Caki2 (cell line): ENCODE measurements at regions not wholly inside any gene's neighbourhood (a gene's known extent, or its start where the extent isn't known, plus 50 kb on each side); places are given as distances from the start of the nearest gene placed in this dataset.

Experiments
- DNase-seq: peaks from one replicate; pipeline ENCODE4 v3.0.0-alpha.2; 2015; ENCODE audit warnings: low read depth
- in situ Hi-C: cut with HindIII; loops from 2 replicates; pipeline ENCODE4 v1.10.0; 2016; ENCODE audit warnings: low sequenced_read_pairs, low pct_unique_long_range_greater_than_20kb, mixed read lengths

DNA sequence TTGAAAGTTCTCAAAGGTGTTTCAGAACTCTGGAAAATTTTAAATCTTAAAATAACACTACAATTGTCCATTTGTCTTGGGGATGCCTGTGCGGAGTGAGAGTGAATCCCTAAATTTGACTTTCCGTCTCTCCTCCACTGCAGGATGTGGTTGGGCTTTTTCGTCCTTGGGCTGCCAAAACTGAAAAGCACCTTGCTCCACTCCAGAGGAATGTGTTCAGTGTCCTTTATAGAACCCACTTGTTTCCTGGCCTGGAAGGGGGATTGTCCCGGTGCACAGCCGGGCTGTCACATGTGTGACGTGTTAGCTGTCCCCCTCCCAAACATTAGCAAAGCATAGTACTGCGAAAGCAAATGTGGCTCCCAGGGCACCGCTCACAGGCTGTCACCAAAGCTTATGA, 69.6 kb upstream of the ATP10A start:
- in situ Hi-C loops = no loop called here
- no peak for DNase-seq

DNA sequence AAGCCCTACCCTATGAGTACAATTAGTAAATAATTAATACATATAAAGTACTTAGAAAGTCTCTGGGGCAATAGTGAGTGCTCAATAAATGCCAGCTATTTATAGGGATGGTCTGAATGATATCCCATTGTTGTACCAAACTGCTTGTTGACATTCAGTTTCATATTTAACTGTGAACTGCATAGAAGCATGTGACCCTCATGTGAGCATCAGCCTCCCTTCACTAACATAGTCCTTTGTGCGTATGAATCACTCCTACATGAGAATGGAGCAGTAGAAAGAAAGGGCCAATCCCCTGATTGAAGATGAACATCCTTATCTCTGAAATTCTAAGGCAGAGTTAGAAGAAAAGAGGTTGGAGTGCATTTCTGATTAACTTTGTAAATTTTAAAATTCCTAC, 68.7 kb upstream of the ATP10A start:
- in situ Hi-C loops = no loop called here
- DNase-seq = no peak

DNA sequence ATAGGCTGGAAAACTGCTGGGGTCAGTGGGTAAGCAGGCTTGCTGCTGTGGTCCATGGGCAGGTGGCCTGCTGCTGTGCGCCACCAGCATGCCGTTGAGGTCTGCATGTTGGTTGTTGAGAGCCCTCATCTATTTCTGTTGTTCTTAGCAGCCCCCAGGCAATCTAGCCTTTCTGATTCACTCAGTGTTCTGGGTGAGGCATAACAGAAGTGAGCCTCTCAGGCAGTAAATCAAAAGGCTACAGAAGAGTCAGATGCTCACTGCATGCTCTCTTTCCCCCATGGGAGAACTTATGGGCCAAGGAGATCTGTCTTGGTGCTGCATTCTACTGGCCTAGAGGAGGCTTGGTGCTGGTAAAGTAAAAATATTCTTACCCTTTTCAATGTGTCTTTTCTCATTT, 67.8 kb upstream of the ATP10A start:
- DNase-seq = no peak
- in situ Hi-C loops = no loop called here
